ENCODE measurements at regions not wholly inside any gene's neighbourhood (a gene's known extent, or its start where the extent isn't known, plus 50 kb on each side); places are given as distances from the start of the nearest gene placed in this dataset.

- TF ChIP-seq REST (IDR thresholded peaks at IDR 0.05; ENCODE audit: insufficient read depth in 1 of 2, low read depth in 2 of 2, low read length in 2 of 2), result no peak
- TF ChIP-seq FOXP2 (optimal IDR thresholded peaks at IDR 0.05; ENCODE audit: borderline replicate concordance, extremely low read depth, extremely low read length, insufficient read depth), result no peak
- TF ChIP-seq SIN3A (IDR thresholded peaks at IDR 0.05; ENCODE audit: borderline replicate concordance, insufficient read depth, low read length), result no peak
- no peak for TF ChIP-seq POLR2AphosphoS5 (IDR thresholded peaks at IDR 0.05; ENCODE audit: low read depth, low read length)
- TF ChIP-seq TAF1 (IDR thresholded peaks at IDR 0.05; ENCODE audit: borderline replicate concordance, insufficient read depth, low read length), result no peak
Measured at GRCh38 chr22:27197052-27197451, 539.7 kb downstream of the MIAT start.

- no peak for TF ChIP-seq POLR2AphosphoS5 (IDR thresholded peaks at IDR 0.05; ENCODE audit: low read depth, low read length)
- no peak for TF ChIP-seq TAF1 (IDR thresholded peaks at IDR 0.05; ENCODE audit: borderline replicate concordance, insufficient read depth, low read length)
- no peak for TF ChIP-seq SIN3A (IDR thresholded peaks at IDR 0.05; ENCODE audit: borderline replicate concordance, insufficient read depth, low read length)
- TF ChIP-seq FOXP2 (optimal IDR thresholded peaks at IDR 0.05; ENCODE audit: borderline replicate concordance, extremely low read depth, extremely low read length, insufficient read depth), result no peak
- no peak for TF ChIP-seq REST (IDR thresholded peaks at IDR 0.05; ENCODE audit: insufficient read depth in 1 of 2, low read depth in 2 of 2, low read length in 2 of 2)
Measured at GRCh38 chr22:27197618-27198017, 540.2 kb downstream of the MIAT start.

- TF ChIP-seq FOXP2 (optimal IDR thresholded peaks at IDR 0.05; ENCODE audit: borderline replicate concordance, extremely low read depth, extremely low read length, insufficient read depth) (no peak), SIN3A (IDR thresholded peaks at IDR 0.05; ENCODE audit: borderline replicate concordance, insufficient read depth, low read length) (no peak), TAF1 (IDR thresholded peaks at IDR 0.05; ENCODE audit: borderline replicate concordance, insufficient read depth, low read length) (no peak), POLR2AphosphoS5 (IDR thresholded peaks at IDR 0.05; ENCODE audit: low read depth, low read length) (no peak), REST (IDR thresholded peaks at IDR 0.05; ENCODE audit: insufficient read depth in 1 of 2, low read depth in 2 of 2, low read length in 2 of 2) (no peak)
Measured at GRCh38 chr22:27198518-27199035, 541.2 kb downstream of the MIAT start.

GRCh38 chr22:27199354-27199753 lies 542.0 kb downstream of the MIAT start:
- TF ChIP-seq REST (IDR thresholded peaks at IDR 0.05; ENCODE audit: insufficient read depth in 1 of 2, low read depth in 2 of 2, low read length in 2 of 2) (no peak), POLR2AphosphoS5 (IDR thresholded peaks at IDR 0.05; ENCODE audit: low read depth, low read length) (no peak), FOXP2 (optimal IDR thresholded peaks at IDR 0.05; ENCODE audit: borderline replicate concordance, extremely low read depth, extremely low read length, insufficient read depth) (no peak), TAF1 (IDR thresholded peaks at IDR 0.05; ENCODE audit: borderline replicate concordance, insufficient read depth, low read length) (no peak), SIN3A (IDR thresholded peaks at IDR 0.05; ENCODE audit: borderline replicate concordance, insufficient read depth, low read length) (no peak)

- TF ChIP-seq SIN3A (IDR thresholded peaks at IDR 0.05; ENCODE audit: borderline replicate concordance, insufficient read depth, low read length) (no peak), FOXP2 (optimal IDR thresholded peaks at IDR 0.05; ENCODE audit: borderline replicate concordance, extremely low read depth, extremely low read length, insufficient read depth) (no peak)
Measured at GRCh38 chr22:27201276-27201675, 543.9 kb downstream of the MIAT start.

All from PFSK-1 (cell line).